ENCODE measurements at regions not wholly inside any gene's neighbourhood (a gene's known extent, or its start where the extent isn't known, plus 50 kb on each side); places are given as distances from the start of the nearest gene placed in this dataset.

- Histone ChIP-seq H4K8ac (ENCODE audit: low read depth, low read length) (no peak overlapping the region), H3K14ac (ENCODE audit: low read length) (no peak overlapping the region), H3K79me1 (ENCODE audit: low read length) (no peaks in the 10 kb centered on the region), H2AFZ (ENCODE audit: insufficient read depth, low read length, poor library complexity) (no peak overlapping the region), H2BK12ac (ENCODE audit: low read length) (no peak overlapping the region), H2BK120ac (ENCODE audit: insufficient read depth, low read length, poor library complexity) (no peak overlapping the region), H2AK5ac (ENCODE audit: low read length) (no peak overlapping the region), H3K27me3 (ENCODE audit: insufficient read depth, low read length) (no peaks in the 10 kb centered on the region), H3K4ac (ENCODE audit: low read depth, low read length) (no peak overlapping the region), H3K4me1 (ENCODE audit: control insufficient read depth in 1 of 2, insufficient read depth in 2 of 2, low read length in 2 of 2) (no peaks in the 10 kb centered on the region), H3K4me3 (ENCODE audit: low read depth, low read length) (no peak overlapping the region), H2BK5ac (ENCODE audit: low read depth, low read length, poor library complexity) (no peak overlapping the region), H3K23ac (ENCODE audit: low read length) (no peak overlapping the region), H3K4me2 (ENCODE audit: low read length) (no peak overlapping the region), H3K36me3 (ENCODE audit: control insufficient read depth in 1 of 2, insufficient read depth in 2 of 2, low read length in 2 of 2) (no peaks in the 10 kb centered on the region), H3K18ac (ENCODE audit: low read length) (no peak overlapping the region), H4K91ac (ENCODE audit: low read depth, low read length) (no peak overlapping the region), H3K27ac (ENCODE audit: low read depth, low read length) (no peak overlapping the region), H3K9me3 (ENCODE audit: insufficient read depth, low read depth, low read length) (no peaks in the 10 kb centered on the region), H3K79me2 (ENCODE audit: control insufficient read depth, insufficient read depth, low read length, poor library complexity) (no peaks in the 10 kb centered on the region), H3K9ac (ENCODE audit: low read length) (no peak overlapping the region), H4K12ac (ENCODE audit: low read depth, low read length) (no peak overlapping the region)
- WGBS (ENCODE audit: extremely low coverage, insufficient coverage, insufficient read length) = no CpG with 5 or more reads among the region's 8 CpGs
- DNase-seq = no peak
These were observed 149.1 kb downstream of the TEX36 start for GRCh38 chr10:125533866-125534265.

GRCh38 chr10:125531465-125531864, 151.5 kb downstream of the TEX36 start:
- H3K18ac ChIP-seq (ENCODE audit: low read length) = no peak overlapping the region
- no peak overlapping the region for H3K4ac ChIP-seq (ENCODE audit: low read depth, low read length)
- no peak overlapping the region for H2AK5ac ChIP-seq (ENCODE audit: low read length)
- H2AFZ ChIP-seq (ENCODE audit: insufficient read depth, low read length, poor library complexity) = no peak overlapping the region
- no peak overlapping the region for H3K14ac ChIP-seq (ENCODE audit: low read length)
- DNase-seq = no peak
- no peaks in the 10 kb centered on the region for H3K36me3 ChIP-seq (ENCODE audit: control insufficient read depth in 1 of 2, insufficient read depth in 2 of 2, low read length in 2 of 2)
- no peaks in the 10 kb centered on the region for H3K9me3 ChIP-seq (ENCODE audit: insufficient read depth, low read depth, low read length)
- no peak overlapping the region for H3K23ac ChIP-seq (ENCODE audit: low read length)
- no peak overlapping the region for H3K9ac ChIP-seq (ENCODE audit: low read length)
- no peak overlapping the region for H2BK12ac ChIP-seq (ENCODE audit: low read length)
- H3K27me3 ChIP-seq (ENCODE audit: insufficient read depth, low read length) = no peaks in the 10 kb centered on the region
- no peak overlapping the region for H3K27ac ChIP-seq (ENCODE audit: low read depth, low read length)
- H3K79me2 ChIP-seq (ENCODE audit: control insufficient read depth, insufficient read depth, low read length, poor library complexity) = no peaks in the 10 kb centered on the region
- no peak overlapping the region for H4K91ac ChIP-seq (ENCODE audit: low read depth, low read length)
- H3K4me2 ChIP-seq (ENCODE audit: low read length) = no peak overlapping the region
- no peaks in the 10 kb centered on the region for H3K79me1 ChIP-seq (ENCODE audit: low read length)
- no CpG with 5 or more reads among the region's 12 CpGs for whole genome bisulfite sequencing (ENCODE audit: extremely low coverage, insufficient coverage, insufficient read length)
- H4K12ac ChIP-seq (ENCODE audit: low read depth, low read length) = no peak overlapping the region
- no peaks in the 10 kb centered on the region for H3K4me1 ChIP-seq (ENCODE audit: control insufficient read depth in 1 of 2, insufficient read depth in 2 of 2, low read length in 2 of 2)
- H2BK5ac ChIP-seq (ENCODE audit: low read depth, low read length, poor library complexity) = no peak overlapping the region
- no peak overlapping the region for H2BK120ac ChIP-seq (ENCODE audit: insufficient read depth, low read length, poor library complexity)
- H3K4me3 ChIP-seq (ENCODE audit: low read depth, low read length) = no peak overlapping the region
- H4K8ac ChIP-seq (ENCODE audit: low read depth, low read length) = no peak overlapping the region

GRCh38 chr10:125523347-125523746, 159.6 kb downstream of the TEX36 start:
- no CpG with 5 or more reads among the region's 10 CpGs for WGBS (ENCODE audit: extremely low coverage, insufficient coverage, insufficient read length)

GRCh38 chr10:125521721-125522680, 161.0 kb downstream of the TEX36 start:
- DNase-seq = peak in 1 of 2 donors; percentile 16

More at GRCh38 chr10:125523347-125523746, 159.6 kb downstream of the TEX36 start:
- H3K27ac ChIP-seq (ENCODE audit: low read depth, low read length) = no peak overlapping the region
- H2BK12ac ChIP-seq (ENCODE audit: low read length) = no peak overlapping the region
- no peaks in the 10 kb centered on the region for H3K27me3 ChIP-seq (ENCODE audit: insufficient read depth, low read length)
- H2AK5ac ChIP-seq (ENCODE audit: low read length) = no peak overlapping the region
- no peaks in the 10 kb centered on the region for H3K79me1 ChIP-seq (ENCODE audit: low read length)
- H3K4ac ChIP-seq (ENCODE audit: low read depth, low read length) = no peak overlapping the region
- no peak overlapping the region for H2BK5ac ChIP-seq (ENCODE audit: low read depth, low read length, poor library complexity)
- no peak overlapping the region for H3K4me3 ChIP-seq (ENCODE audit: low read depth, low read length)
- H3K4me1 ChIP-seq (ENCODE audit: control insufficient read depth in 1 of 2, insufficient read depth in 2 of 2, low read length in 2 of 2) = no peaks in the 10 kb centered on the region
- no peaks in the 10 kb centered on the region for H3K79me2 ChIP-seq (ENCODE audit: control insufficient read depth, insufficient read depth, low read length, poor library complexity)
- no peak for DNase-seq
- no peak overlapping the region for H3K18ac ChIP-seq (ENCODE audit: low read length)
- no peaks in the 10 kb centered on the region for H3K36me3 ChIP-seq (ENCODE audit: control insufficient read depth in 1 of 2, insufficient read depth in 2 of 2, low read length in 2 of 2)
- no peak overlapping the region for H2BK120ac ChIP-seq (ENCODE audit: insufficient read depth, low read length, poor library complexity)
- H3K9me3 ChIP-seq (ENCODE audit: insufficient read depth, low read depth, low read length) = no peaks in the 10 kb centered on the region
- H4K12ac ChIP-seq (ENCODE audit: low read depth, low read length) = no peak overlapping the region
- H3K23ac ChIP-seq (ENCODE audit: low read length) = no peak overlapping the region
- no peak overlapping the region for H4K91ac ChIP-seq (ENCODE audit: low read depth, low read length)
- no peak overlapping the region for H3K4me2 ChIP-seq (ENCODE audit: low read length)
- no peak overlapping the region for H2AFZ ChIP-seq (ENCODE audit: insufficient read depth, low read length, poor library complexity)
- no peak overlapping the region for H3K14ac ChIP-seq (ENCODE audit: low read length)
- no peak overlapping the region for H3K9ac ChIP-seq (ENCODE audit: low read length)
- no peak overlapping the region for H4K8ac ChIP-seq (ENCODE audit: low read depth, low read length)

More at GRCh38 chr10:125521721-125522680, 161.0 kb downstream of the TEX36 start:
- no peak overlapping the region for H2BK120ac ChIP-seq (ENCODE audit: insufficient read depth, low read length, poor library complexity)
- no peak overlapping the region for H3K9ac ChIP-seq (ENCODE audit: low read length)
- H2BK12ac ChIP-seq (ENCODE audit: low read length) = no peak overlapping the region
- H3K23ac ChIP-seq (ENCODE audit: low read length) = no peak overlapping the region
- H3K18ac ChIP-seq (ENCODE audit: low read length) = no peak overlapping the region
- H2AK5ac ChIP-seq (ENCODE audit: low read length) = no peak overlapping the region
- H3K79me1 ChIP-seq (ENCODE audit: low read length) = no peaks in the 10 kb centered on the region
- no peak overlapping the region for H3K4ac ChIP-seq (ENCODE audit: low read depth, low read length)
- no peak overlapping the region for H3K27ac ChIP-seq (ENCODE audit: low read depth, low read length)
- H3K27me3 ChIP-seq (ENCODE audit: insufficient read depth, low read length) = no peaks in the 10 kb centered on the region
- H3K9me3 ChIP-seq (ENCODE audit: insufficient read depth, low read depth, low read length) = no peaks in the 10 kb centered on the region
- H3K4me1 ChIP-seq (ENCODE audit: control insufficient read depth in 1 of 2, insufficient read depth in 2 of 2, low read length in 2 of 2) = no peaks in the 10 kb centered on the region
- no peak overlapping the region for H4K8ac ChIP-seq (ENCODE audit: low read depth, low read length)
- H4K12ac ChIP-seq (ENCODE audit: low read depth, low read length) = no peak overlapping the region
- no CpG with 5 or more reads among the region's 17 CpGs for WGBS (ENCODE audit: extremely low coverage, insufficient coverage, insufficient read length)
- H3K4me3 ChIP-seq (ENCODE audit: low read depth, low read length) = no peak overlapping the region
- no peak overlapping the region for H4K91ac ChIP-seq (ENCODE audit: low read depth, low read length)
- no peak overlapping the region for H3K14ac ChIP-seq (ENCODE audit: low read length)
- no peak overlapping the region for H2AFZ ChIP-seq (ENCODE audit: insufficient read depth, low read length, poor library complexity)
- H3K4me2 ChIP-seq (ENCODE audit: low read length) = no peak overlapping the region
- H3K79me2 ChIP-seq (ENCODE audit: control insufficient read depth, insufficient read depth, low read length, poor library complexity) = no peaks in the 10 kb centered on the region
- no peaks in the 10 kb centered on the region for H3K36me3 ChIP-seq (ENCODE audit: control insufficient read depth in 1 of 2, insufficient read depth in 2 of 2, low read length in 2 of 2)
- H2BK5ac ChIP-seq (ENCODE audit: low read depth, low read length, poor library complexity) = no peak overlapping the region
